Upper lobe of left lung (tissue), 6 donors: ENCODE measurements at regions not wholly inside any gene's neighbourhood (a gene's known extent, or its start where the extent isn't known, plus 50 kb on each side); places are given as distances from the start of the nearest gene placed in this dataset.
A peak's percentile ranks its signal among the peaks of the same experiment; 100 is the strongest.

Experiments
- ATAC-seq, 2 donors: fragments of 200-7000 bp; cut with Tn5 transposase; one replicate each; pipeline ENCODE4 v1.9.1; 2022; ENCODE audit warnings: mild to moderate bottlenecking in 2 of 2, moderate library complexity in 2 of 2; ENCODE audit not compliant: low FRiP score in 2 of 2
- DNase-seq, 2 donors: peaks; one replicate each; pipeline ENCODE4 v3.0.0-alpha.2; 2019 to 2020
- H3K27ac ChIP-seq, 4 donors: fragments of 200-600 bp; sonication (generic); one replicate each; pipeline ENCODE4 v1.5.1; 2016 to 2019
- H3K27me3 ChIP-seq, 4 donors: fragments of 200-600 bp; sonication (generic); one replicate each; pipeline ENCODE4 v1.5.1; 2017 to 2019
- H3K36me3 ChIP-seq, 4 donors: fragments of 200-600 bp; sonication (generic); one replicate each; pipeline ENCODE4 v1.5.1; 2016 to 2019
- H3K4me1 ChIP-seq, 4 donors: fragments of 200-600 bp; sonication (generic); one replicate each; pipeline ENCODE4 v1.5.1; 2018 to 2019
- H3K4me3 ChIP-seq, 4 donors: fragments of 200-600 bp; sonication (generic); one replicate each; pipeline ENCODE4 v1.5.1; 2017 to 2019; ENCODE audit warnings: mild to moderate bottlenecking in 2 of 4, moderate library complexity in 1 of 4
- H3K9me3 ChIP-seq, 4 donors: fragments of 200-600 bp; sonication (generic); one replicate each; pipeline ENCODE4 v1.5.1; 2018 to 2019
- EP300 ChIP-seq, 4 donors: sonication (generic); formaldehyde crosslinking; IDR thresholded peaks; one replicate each; pipeline ENCODE4 v1.5.1; 2017; ENCODE audit warnings: antibody characterized with exemption in 4 of 4, control low read depth in 2 of 4
- POLR2A ChIP-seq, 4 donors: fragments of 450-650 bp; IDR thresholded peaks; one replicate each; pipeline ENCODE4 v1.5.1; 2016 to 2017; ENCODE audit warnings: antibody characterized with exemption in 4 of 4, mild to moderate bottlenecking in 2 of 4
- POLR2AphosphoS5 ChIP-seq, 2 donors: sonication (generic); formaldehyde crosslinking; IDR thresholded peaks; one replicate each; pipeline ENCODE4 v1.5.1; 2017; ENCODE audit warnings: antibody characterized with exemption in 2 of 2
- WGBS, 2 donors: methylation state at CpG; one replicate each; pipeline ENCODE4 v1.1.5; 2017 to 2018; 5-methylcytosine and 5-hydroxymethylcytosine counted together
- TF ChIP-seq, protein P1 (sequence below), 6 experiments: fragments of 450-650 bp in 4 of 6; fragments of 200-600 bp in 2 of 6; sonication (generic) in 2 of 6; IDR thresholded peaks; one replicate each; pipeline ENCODE4 v1.5.1; 2016 to 2019; ENCODE audit warnings: antibody characterized with exemption in 6 of 6
- donor health status: DM: no; HTN: no; CAD: no; lungs with moderate emphysema.
- donor health status: DM: no; HTN: yes; CAD: no; lungs with severe emphysema.

GRCh38 chr10:76666891-76667290 lies 970.7 kb downstream of the KCNMA1 start:
- ATAC-seq = peak in 1 of 2 donors; percentile 18

DNA sequence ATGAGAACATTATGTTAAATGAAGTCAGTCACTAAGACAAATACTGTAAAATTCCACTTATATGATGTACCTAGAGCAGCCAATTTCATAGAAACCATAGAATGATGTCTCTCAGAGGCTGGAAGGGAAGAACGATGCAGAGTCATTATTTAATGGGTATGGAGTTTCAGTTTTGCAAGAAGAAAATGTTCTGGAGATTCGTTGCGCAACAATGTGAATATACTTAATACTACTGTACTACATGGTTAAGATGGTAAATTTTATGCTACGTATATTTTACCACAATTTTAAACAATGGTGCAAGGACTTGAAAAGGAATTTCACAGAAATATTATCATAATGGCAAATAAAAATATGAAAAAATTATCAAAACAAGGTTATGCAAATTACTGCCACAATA lies 972.6 kb downstream of the KCNMA1 start:
- Histone ChIP-seq H3K36me3 (no peaks in the 10 kb centered on the region), H3K27me3 (no peaks in the 10 kb centered on the region), H3K9me3 (no peaks in the 10 kb centered on the region), H3K4me3 (no peak overlapping the region), H3K4me1 (no peaks in the 10 kb centered on the region), H3K27ac (no peak overlapping the region)
- DNase-seq = no peak
- TF ChIP-seq POLR2A (IDR thresholded peaks at IDR 0.05) = no peak
- TF ChIP-seq, protein P1, sequence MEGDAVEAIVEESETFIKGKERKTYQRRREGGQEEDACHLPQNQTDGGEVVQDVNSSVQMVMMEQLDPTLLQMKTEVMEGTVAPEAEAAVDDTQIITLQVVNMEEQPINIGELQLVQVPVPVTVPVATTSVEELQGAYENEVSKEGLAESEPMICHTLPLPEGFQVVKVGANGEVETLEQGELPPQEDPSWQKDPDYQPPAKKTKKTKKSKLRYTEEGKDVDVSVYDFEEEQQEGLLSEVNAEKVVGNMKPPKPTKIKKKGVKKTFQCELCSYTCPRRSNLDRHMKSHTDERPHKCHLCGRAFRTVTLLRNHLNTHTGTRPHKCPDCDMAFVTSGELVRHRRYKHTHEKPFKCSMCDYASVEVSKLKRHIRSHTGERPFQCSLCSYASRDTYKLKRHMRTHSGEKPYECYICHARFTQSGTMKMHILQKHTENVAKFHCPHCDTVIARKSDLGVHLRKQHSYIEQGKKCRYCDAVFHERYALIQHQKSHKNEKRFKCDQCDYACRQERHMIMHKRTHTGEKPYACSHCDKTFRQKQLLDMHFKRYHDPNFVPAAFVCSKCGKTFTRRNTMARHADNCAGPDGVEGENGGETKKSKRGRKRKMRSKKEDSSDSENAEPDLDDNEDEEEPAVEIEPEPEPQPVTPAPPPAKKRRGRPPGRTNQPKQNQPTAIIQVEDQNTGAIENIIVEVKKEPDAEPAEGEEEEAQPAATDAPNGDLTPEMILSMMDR (IDR thresholded peaks at IDR 0.05) = no peak
- ATAC-seq = no peak
- 85 to 88% methylated on average over 4 of the region's 4 CpGs for WGBS, 2 donors

More at GRCh38 chr10:76666891-76667290, 970.7 kb downstream of the KCNMA1 start:
- TF ChIP-seq POLR2A (IDR thresholded peaks at IDR 0.05) (no peak), POLR2AphosphoS5 (IDR thresholded peaks at IDR 0.05) (no peak), EP300 (IDR thresholded peaks at IDR 0.05) (no peak)
- TF ChIP-seq, protein P1 (IDR thresholded peaks at IDR 0.05) = no peak
- 44 to 71% methylated on average over 1 of the region's 1 CpG for whole genome bisulfite sequencing, 2 donors
- Histone ChIP-seq H3K27ac (peak overlapping the region in 1 of 4 donors; percentile 27), H3K36me3 (no peaks in the 10 kb centered on the region), H3K4me1 (no peaks in the 10 kb centered on the region), H3K27me3 (no peaks in the 10 kb centered on the region), H3K9me3 (no peaks in the 10 kb centered on the region), H3K4me3 (no peak overlapping the region)
- no peak for DNase-seq

DNA sequence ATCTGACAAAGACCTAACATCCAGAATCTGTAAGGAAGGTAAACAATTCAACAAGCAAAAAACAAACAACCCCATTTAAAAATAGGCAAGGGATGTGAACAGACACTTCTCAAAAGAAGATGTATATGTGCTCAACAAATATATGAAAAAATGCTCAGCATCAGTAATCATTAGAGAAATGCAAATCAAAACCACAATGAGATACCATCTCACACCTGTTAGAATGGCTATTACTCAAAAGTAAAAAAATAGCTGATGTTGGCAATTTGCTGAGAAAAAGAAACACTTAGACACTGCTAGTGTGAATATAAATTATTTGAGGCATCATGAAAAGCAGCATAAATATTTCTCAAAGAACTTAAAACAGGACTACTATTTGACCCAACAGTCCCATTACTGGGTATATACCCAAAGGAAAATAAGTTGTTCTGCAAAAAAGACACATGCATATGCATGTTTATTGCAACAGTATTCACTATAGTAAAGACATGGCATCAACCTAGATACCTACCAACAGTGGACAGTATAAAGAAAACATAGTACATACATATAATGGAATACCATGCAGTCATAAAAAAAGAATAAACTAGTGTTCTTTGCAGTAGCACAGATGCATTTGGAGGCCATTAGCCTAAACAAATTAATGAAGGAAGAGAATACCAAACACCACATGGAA lies 980.1 kb downstream of the KCNMA1 start:
- no peaks in the 10 kb centered on the region for H3K4me1 ChIP-seq
- TF ChIP-seq EP300 (IDR thresholded peaks at IDR 0.05) = no peak
- TF ChIP-seq POLR2AphosphoS5 (IDR thresholded peaks at IDR 0.05) = no peak
- TF ChIP-seq POLR2A (IDR thresholded peaks at IDR 0.05) = no peak
- TF ChIP-seq, protein P1 (IDR thresholded peaks at IDR 0.05) = no peak
- DNase-seq = no peak
- no peaks in the 10 kb centered on the region for H3K36me3 ChIP-seq
- no peak for ATAC-seq
- no peak overlapping the region for H3K4me3 ChIP-seq
- H3K9me3 ChIP-seq = no peaks in the 10 kb centered on the region
- no peak overlapping the region for H3K27ac ChIP-seq
- H3K27me3 ChIP-seq = no peaks in the 10 kb centered on the region

- Histone ChIP-seq H3K27ac (no peak overlapping the region), H3K4me3 (no peak overlapping the region), H3K4me1 (no peaks in the 10 kb centered on the region), H3K9me3 (no peaks in the 10 kb centered on the region), H3K36me3 (no peaks in the 10 kb centered on the region), H3K27me3 (no peaks in the 10 kb centered on the region)
- 73 to 77% methylated on average over 4 of the region's 4 CpGs for WGBS, 2 donors
- TF ChIP-seq, protein P1 (IDR thresholded peaks at IDR 0.05) = no peak
- TF ChIP-seq POLR2AphosphoS5 (IDR thresholded peaks at IDR 0.05) = no peak
- TF ChIP-seq EP300 (IDR thresholded peaks at IDR 0.05) = no peak
- TF ChIP-seq POLR2A (IDR thresholded peaks at IDR 0.05) = no peak
- no peak for DNase-seq
- no peak for ATAC-seq
These were observed 986.5 kb downstream of the KCNMA1 start for GRCh38 chr10:76651154-76651553.

DNA sequence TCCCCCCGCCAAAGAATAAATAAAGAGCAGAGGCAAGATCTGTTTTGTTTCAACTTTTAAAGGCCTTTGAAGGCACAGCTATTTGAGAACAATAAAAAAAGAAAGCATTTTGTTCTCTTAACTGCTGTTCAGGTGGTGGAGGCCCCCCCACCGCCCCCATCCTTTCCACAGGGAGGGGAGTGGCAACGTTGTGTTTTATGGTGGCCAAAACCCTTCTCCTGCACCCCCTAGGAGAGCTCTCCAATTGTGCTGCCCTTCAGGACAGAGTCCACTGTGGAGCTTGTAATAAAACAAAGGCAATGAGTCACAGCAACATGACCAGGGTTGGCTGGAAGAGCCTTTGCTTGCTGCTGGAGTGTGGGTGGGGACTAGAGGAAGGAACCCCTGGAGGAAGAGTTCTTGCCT lies 987.9 kb downstream of the KCNMA1 start:
- ATAC-seq (peak in 1 of 2 donors; percentile 90), DNase-seq (no peak)
- TF ChIP-seq POLR2AphosphoS5 (IDR thresholded peaks at IDR 0.05) (no peak), POLR2A (IDR thresholded peaks at IDR 0.05) (no peak), EP300 (IDR thresholded peaks at IDR 0.05) (no peak)
- TF ChIP-seq, protein P1 (IDR thresholded peaks at IDR 0.05) = no peak
- Histone ChIP-seq H3K4me1 (no peaks in the 10 kb centered on the region), H3K4me3 (no peak overlapping the region), H3K27ac (no peak overlapping the region), H3K36me3 (no peaks in the 10 kb centered on the region), H3K27me3 (no peaks in the 10 kb centered on the region), H3K9me3 (no peaks in the 10 kb centered on the region)
- 52 to 73% methylated on average over 3 of the region's 3 CpGs for WGBS, 2 donors
